IMR-90 (cell line): ENCODE measurements at regions not wholly inside any gene's neighbourhood (a gene's known extent, or its start where the extent isn't known, plus 50 kb on each side); places are given as distances from the start of the nearest gene placed in this dataset.

Experiments used
- ATAC-seq: fragments of 200-7000 bp; cut with Tn5 transposase; 2 replicates; pipeline ENCODE4 v1.9.1; 2020; ENCODE audit warnings: low read depth, mild to moderate bottlenecking, moderate library complexity
- BruUV-seq: library from RNA; stranded (reverse); fragments of 400-500 nt; replicated peaks from 2 replicates; lab custom pipeline; 2021; lab: Mats Ljungman, UMichigan
- CTCF ChIA-PET: fragments of 300-600 bp; formaldehyde crosslinking; extraction: SDS; loops from one replicate; lab custom pipeline; 2021; ENCODE audit warnings: antibody characterized with exemption; lab: Yijun Ruan, JAX
- POLR2A ChIA-PET: fragments of 300-600 bp; sonication (Branson Sonifier 250); formaldehyde crosslinking; loops from one replicate; lab custom pipeline; 2022; ENCODE audit warnings: antibody characterized with exemption; ENCODE audit not compliant: unreplicated experiment; lab: Charles Lee
- DNase-seq: peaks from one replicate; pipeline ENCODE4 v3.0.0; 2013
- H2AFZ ChIP-seq: replicated peaks from 2 replicates; pipeline ENCODE3; 2013; ENCODE audit warnings: low read length, mild to moderate bottlenecking; ENCODE audit not compliant: poor library complexity
- H2AK5ac ChIP-seq: 2 replicates; pipeline ENCODE4 v1.6.1; 2013; ENCODE audit warnings: low read depth, low read length, inconsistent platforms
- H2AK9ac ChIP-seq: replicated peaks from 2 replicates; pipeline ENCODE3; 2013; ENCODE audit warnings: mild to moderate bottlenecking, low read depth, low read length, moderate library complexity; ENCODE audit not compliant: poor library complexity
- H2BK120ac ChIP-seq: 2 replicates; pipeline ENCODE4 v1.6.1; 2013; ENCODE audit warnings: low read depth, low read length, inconsistent platforms
- H2BK15ac ChIP-seq: 3 replicates; pipeline ENCODE4 v1.6.1; 2013; ENCODE audit warnings: low read depth, low read length, inconsistent platforms
- H2BK20ac ChIP-seq: 2 replicates; pipeline ENCODE4 v1.6.1; 2013; ENCODE audit warnings: low read depth, mild to moderate bottlenecking, inconsistent platforms, low read length, moderate library complexity
- H2BK5ac ChIP-seq: 2 replicates; pipeline ENCODE4 v1.6.1; 2013; ENCODE audit warnings: mild to moderate bottlenecking, low read depth, low read length, inconsistent platforms; ENCODE audit not compliant: poor library complexity, severe bottlenecking
- H3K14ac ChIP-seq: replicated peaks from 2 replicates; pipeline ENCODE4 v1.6.1; 2013; ENCODE audit warnings: low read depth, low read length, inconsistent platforms
- H3K18ac ChIP-seq: 2 replicates; pipeline ENCODE4 v1.6.1; 2013; ENCODE audit warnings: low read depth, low read length, control low read depth
- H3K23ac ChIP-seq: 2 replicates; pipeline ENCODE4 v1.6.1; 2013; ENCODE audit warnings: low read depth, low read length, inconsistent platforms
- H3K27ac ChIP-seq: 2 replicates; pipeline ENCODE4 v1.5.1; 2013; ENCODE audit warnings: mild to moderate bottlenecking, control low read depth, low read length; ENCODE audit not compliant: insufficient read depth
- H3K27me3 ChIP-seq: 2 replicates; pipeline ENCODE4 v1.6.1; 2013; ENCODE audit warnings: low read length; ENCODE audit not compliant: control insufficient read depth, insufficient read depth
- H3K36me3 ChIP-seq: 2 replicates; pipeline ENCODE4 v1.6.1; 2013; ENCODE audit warnings: low read length, mixed read lengths; ENCODE audit not compliant: control insufficient read depth, insufficient read depth
- H3K4ac ChIP-seq: 2 replicates; pipeline ENCODE4 v1.6.1; 2013; ENCODE audit warnings: low read depth, low read length, inconsistent platforms
- H3K4me1 ChIP-seq: 2 replicates; pipeline ENCODE4 v1.6.1; 2013; ENCODE audit warnings: low read length, mixed read lengths; ENCODE audit not compliant: control insufficient read depth, insufficient read depth
- H3K4me2 ChIP-seq: 2 replicates; pipeline ENCODE4 v1.6.1; 2013; ENCODE audit warnings: low read depth, mild to moderate bottlenecking, control low read depth, low read length, moderate library complexity
- H3K4me3 ChIP-seq: 2 replicates; pipeline ENCODE4 v1.5.1; 2013; ENCODE audit warnings: low read depth, mild to moderate bottlenecking, control low read depth, low read length, moderate library complexity; ENCODE audit not compliant: insufficient read depth
- H3K56ac ChIP-seq: 2 replicates; pipeline ENCODE4 v1.6.1; 2013; ENCODE audit warnings: low read length, inconsistent platforms; ENCODE audit not compliant: insufficient read depth; ENCODE audit errors: extremely low read depth
- H3K79me1 ChIP-seq, 2 experiments: 2 replicates each; pipeline ENCODE4 v1.6.1; 2013; ENCODE audit warnings: low read length in 2 of 2, inconsistent platforms in 1 of 2, low read depth in 1 of 2
- H3K9ac ChIP-seq: 2 replicates; pipeline ENCODE4 v1.6.1; 2013; ENCODE audit warnings: low read depth, low read length, control low read depth
- H3K9me1 ChIP-seq: 2 replicates; pipeline ENCODE4 v1.6.1; 2013; ENCODE audit warnings: low read length, inconsistent platforms; ENCODE audit not compliant: insufficient read depth
- H3K9me3 ChIP-seq: 2 replicates; pipeline ENCODE4 v1.6.1; 2013; ENCODE audit warnings: low read length; ENCODE audit not compliant: control insufficient read depth, insufficient read depth
- H4K20me1 ChIP-seq: 2 replicates; pipeline ENCODE4 v1.6.1; 2013; ENCODE audit warnings: low read length, inconsistent platforms; ENCODE audit not compliant: insufficient read depth
- H4K5ac ChIP-seq: 2 replicates; pipeline ENCODE4 v1.6.1; 2013; ENCODE audit warnings: mild to moderate bottlenecking, low read depth, low read length, control low read depth
- H4K8ac ChIP-seq, 2 experiments: 2 replicates each; pipeline ENCODE4 v1.6.1; 2013; ENCODE audit warnings: low read depth in 2 of 2, low read length in 2 of 2, control low read depth in 1 of 2, inconsistent platforms in 1 of 2
- H4K91ac ChIP-seq: 2 replicates; pipeline ENCODE4 v1.6.1; 2013; ENCODE audit warnings: low read depth, low read length, inconsistent platforms; ENCODE audit not compliant: insufficient read depth
- BHLHE40 ChIP-seq: fragments of 150-350 bp; IDR thresholded peaks from 2 replicates; pipeline ENCODE4 v1.6.1; 2016; ENCODE audit warnings: mild to moderate bottlenecking, low read depth, low read length
- CEBPB ChIP-seq: IDR thresholded peaks from 2 replicates; pipeline ENCODE4 v1.6.1; 2012; ENCODE audit warnings: low read depth, low read length, improper control_type of control experiment
- CHD1 ChIP-seq: IDR thresholded peaks from 2 replicates; pipeline ENCODE4 v1.6.1; 2012; ENCODE audit warnings: low read depth, low read length, improper control_type of control experiment
- CTCF ChIP-seq: conservative IDR thresholded peaks from 2 replicates; pipeline ENCODE4 v1.5.1; 2012; ENCODE audit warnings: mild to moderate bottlenecking, low read depth, low read length, improper control_type of control experiment
- FOS ChIP-seq: fragments of 150-350 bp; IDR thresholded peaks from 2 replicates; pipeline ENCODE4 v1.6.1; 2016; ENCODE audit warnings: low read depth, low read length
- MAFK ChIP-seq: IDR thresholded peaks from 2 replicates; pipeline ENCODE4 v1.6.1; 2012; ENCODE audit warnings: low read depth, low read length, improper control_type of control experiment
- MXI1 ChIP-seq: IDR thresholded peaks from 2 replicates; pipeline ENCODE4 v1.6.1; 2012; ENCODE audit warnings: low read depth, mild to moderate bottlenecking, low read length, moderate library complexity, borderline replicate concordance
- POLR2A ChIP-seq: IDR thresholded peaks from 2 replicates; pipeline ENCODE4 v1.6.1; 2012; ENCODE audit warnings: mild to moderate bottlenecking, low read depth, low read length
- RAD21 ChIP-seq: IDR thresholded peaks from 2 replicates; pipeline ENCODE4 v1.6.1; 2012; ENCODE audit warnings: low read length, improper control_type of control experiment
- RCOR1 ChIP-seq: IDR thresholded peaks from 2 replicates; pipeline ENCODE4 v1.6.1; 2012; ENCODE audit warnings: mild to moderate bottlenecking, low read length, improper control_type of control experiment; ENCODE audit not compliant: insufficient replicate concordance
- RFX5 ChIP-seq: IDR thresholded peaks from 2 replicates; pipeline ENCODE4 v1.8.0; 2012; ENCODE audit warnings: low read depth, mild to moderate bottlenecking, low read length, moderate library complexity
- SMC3 ChIP-seq: fragments of 150-350 bp; IDR thresholded peaks from 2 replicates; pipeline ENCODE4 v1.6.1; 2016; ENCODE audit warnings: low read depth, mild to moderate bottlenecking, antibody characterized with exemption, low read length, moderate library complexity
- USF2 ChIP-seq: fragments of 150-350 bp; IDR thresholded peaks from 2 replicates; pipeline ENCODE4 v1.6.1; 2017; ENCODE audit warnings: mild to moderate bottlenecking, antibody characterized with exemption, low read length, low read depth
- dilution Hi-C: fragments of 300-500 bp; cut with HindIII; formaldehyde crosslinking; loops from one replicate; pipeline ENCODE4 v1.14.3; 2018; ENCODE audit warnings: low sequenced_read_pairs; ENCODE audit not compliant: unreplicated experiment
- in situ Hi-C: fragments of 300-500 bp; cut with MboI; formaldehyde crosslinking; loops from 3 replicates; pipeline ENCODE4 v1.14.3; 2019; ENCODE audit warnings: low sequenced_read_pairs, inconsistent platforms, mixed read lengths
- intact Hi-C: fragments of 100-400 bp; cut with micrococcal nuclease; formaldehyde crosslinking; loops from 2 replicates; pipeline ENCODE4 v1.10.0; 2022

GRCh38 chr10:83527934-83528333 lies 611.4 kb upstream of the GHITM start:
- H4K20me1 ChIP-seq, result no peaks in the 10 kb centered on the region
- no peak overlapping the region for H3K27ac ChIP-seq
- H3K23ac ChIP-seq, result no peak overlapping the region
- H3K4me1 ChIP-seq, result no peaks in the 10 kb centered on the region
- no TSS peak for BruUV-seq
- ChIA-PET POLR2A (no interaction called here), CTCF (no interaction called here)
- in situ Hi-C loops (no loop called here), intact Hi-C loops (no loop called here), dilution Hi-C loops (no loop called here)
- H3K9ac ChIP-seq, result no peak overlapping the region
- no peaks in the 10 kb centered on the region for H3K27me3 ChIP-seq
- no peak overlapping the region for H2AK5ac ChIP-seq
- no peak overlapping the region for H2BK5ac ChIP-seq
- no peak overlapping the region for H2AFZ ChIP-seq
- H4K8ac ChIP-seq, result no peak overlapping the region
- no peak overlapping the region for H3K56ac ChIP-seq
- H4K5ac ChIP-seq, result no peak overlapping the region
- no peak overlapping the region for H4K91ac ChIP-seq
- peaks cover 18% of the 10 kb centered on the region for H3K9me3 ChIP-seq
- no peak overlapping the region for H3K18ac ChIP-seq
- no peak overlapping the region for H2BK20ac ChIP-seq
- no peak overlapping the region for H3K4me2 ChIP-seq
- H2BK120ac ChIP-seq, result no peak overlapping the region
- no peaks in the 10 kb centered on the region for H3K79me1 ChIP-seq
- ATAC-seq, result no peak
- no peak for TF ChIP-seq RAD21
- TF ChIP-seq SMC3, result no peak
- no peak for TF ChIP-seq POLR2A
- no peak for TF ChIP-seq RCOR1
- no peak for TF ChIP-seq MAFK
- TF ChIP-seq USF2, result no peak
- TF ChIP-seq CTCF, result no peak
- no peak for TF ChIP-seq CHD1
- no peak for TF ChIP-seq CEBPB
- TF ChIP-seq MXI1, result no peak
- TF ChIP-seq RFX5, result no peak
- TF ChIP-seq FOS, result no peak
- TF ChIP-seq BHLHE40, result no peak
- DNase-seq, result no peak
- no peak overlapping the region for H3K4ac ChIP-seq
- H2AK9ac ChIP-seq, result no peak overlapping the region
- no peaks in the 10 kb centered on the region for H3K36me3 ChIP-seq
- H3K14ac ChIP-seq, result no peak overlapping the region
- no peaks in the 10 kb centered on the region for H3K9me1 ChIP-seq
- H2BK15ac ChIP-seq, result no peak overlapping the region
- H3K4me3 ChIP-seq, result no peak overlapping the region
